Mesenchymal stem cell (in vitro differentiated cells and primary cell): ENCODE measurements at regions not wholly inside any gene's neighbourhood (a gene's known extent, or its start where the extent isn't known, plus 50 kb on each side); places are given as distances from the start of the nearest gene placed in this dataset.

Source experiments
- DNase-seq: peaks from one replicate; pipeline ENCODE4 v3.0.0-alpha.2; 2013
- H2AFZ ChIP-seq: one replicate; pipeline ENCODE4 v1.6.1; 2013; ENCODE audit warnings: low read depth, mild to moderate bottlenecking, control low read depth, inconsistent platforms, low read length, moderate library complexity
- H2AK5ac ChIP-seq: 2 replicates; pipeline ENCODE4 v1.6.1; 2013; ENCODE audit warnings: low read length, moderate library complexity, mild to moderate bottlenecking, inconsistent platforms; ENCODE audit not compliant: severe bottlenecking
- H2BK120ac ChIP-seq: one replicate; pipeline ENCODE4 v1.6.1; 2013; ENCODE audit warnings: low read depth, mild to moderate bottlenecking, inconsistent platforms, low read length, moderate library complexity
- H2BK12ac ChIP-seq, 2 experiments: one replicate each; pipeline ENCODE4 v1.6.1; 2013; ENCODE audit warnings: inconsistent platforms in 2 of 2, low read length in 2 of 2, mild to moderate bottlenecking in 2 of 2, moderate library complexity in 2 of 2, control low read depth in 1 of 2
- H2BK15ac ChIP-seq: one replicate; pipeline ENCODE4 v1.6.1; 2013; ENCODE audit warnings: mild to moderate bottlenecking, low read depth, inconsistent platforms; ENCODE audit not compliant: poor library complexity, severe bottlenecking
- H2BK5ac ChIP-seq: 2 replicates; pipeline ENCODE4 v1.6.1; 2013; ENCODE audit warnings: low read depth, mild to moderate bottlenecking, low read length, control low read depth, inconsistent platforms; ENCODE audit not compliant: poor library complexity, severe bottlenecking
- H3K14ac ChIP-seq, 2 experiments: one replicate each; pipeline ENCODE4 v1.6.1; 2013; ENCODE audit warnings: inconsistent platforms in 2 of 2, low read length in 2 of 2, control low read depth in 1 of 2, mild to moderate bottlenecking in 1 of 2, moderate library complexity in 1 of 2
- H3K18ac ChIP-seq, 2 experiments: one replicate each; pipeline ENCODE4 v1.6.1; 2013; ENCODE audit warnings: inconsistent platforms in 2 of 2, low read length in 2 of 2, control low read depth in 1 of 2, low read depth in 1 of 2, mild to moderate bottlenecking in 1 of 2
- H3K23ac ChIP-seq, 2 experiments: one replicate each; pipeline ENCODE4 v1.6.1; 2013; ENCODE audit warnings: inconsistent platforms in 2 of 2, low read length in 2 of 2, mild to moderate bottlenecking in 2 of 2, moderate library complexity in 2 of 2, control low read depth in 1 of 2
- H3K27ac ChIP-seq: 2 replicates; pipeline ENCODE4 v1.5.1; 2013; ENCODE audit warnings: mild to moderate bottlenecking, moderate library complexity, low read length, control low read depth, inconsistent platforms; ENCODE audit not compliant: poor library complexity, severe bottlenecking
- H3K27me3 ChIP-seq, 2 experiments: 2 replicates each; pipeline versions ENCODE4 v1.6.1 to v1.7.0; 2013; ENCODE audit warnings: low read length in 2 of 2, mild to moderate bottlenecking in 2 of 2, moderate library complexity in 2 of 2, control low read depth in 1 of 2, inconsistent platforms in 1 of 2; ENCODE audit not compliant: control insufficient read depth in 1 of 2, insufficient read depth in 1 of 2
- H3K36me3 ChIP-seq, 2 experiments: 2 replicates each; pipeline versions ENCODE4 v1.6.1 to v1.7.0; 2013; ENCODE audit warnings: low read length in 2 of 2, control low read depth in 1 of 2, inconsistent platforms in 1 of 2, low read depth in 1 of 2, mild to moderate bottlenecking in 1 of 2; ENCODE audit not compliant: insufficient read depth in 2 of 2, control insufficient read depth in 1 of 2
- H3K4ac ChIP-seq, 2 experiments: one replicate each; pipeline ENCODE4 v1.6.1; 2013; ENCODE audit warnings: inconsistent platforms in 2 of 2, low read length in 2 of 2, mild to moderate bottlenecking in 2 of 2, moderate library complexity in 2 of 2, control low read depth in 1 of 2, low read depth in 1 of 2
- H3K4me1 ChIP-seq: 2 replicates; pipeline ENCODE4 v1.6.1; 2013; ENCODE audit warnings: low read depth, low read length, control low read depth; ENCODE audit not compliant: control insufficient read depth, insufficient read depth
- H3K4me2 ChIP-seq: 2 replicates; pipeline ENCODE4 v1.6.1; 2013; ENCODE audit warnings: low read length, mild to moderate bottlenecking, inconsistent platforms; ENCODE audit not compliant: poor library complexity, severe bottlenecking
- H3K4me3 ChIP-seq, 2 experiments: 2 replicates each; pipeline versions ENCODE4 v1.5.1 to v1.7.0; 2013; ENCODE audit warnings: low read length in 2 of 2, mild to moderate bottlenecking in 2 of 2, control low read depth in 1 of 2, low read depth in 1 of 2; ENCODE audit not compliant: insufficient read depth in 1 of 2
- H3K79me1 ChIP-seq: replicated peaks from 2 replicates; pipeline ENCODE4 v1.6.1; 2013; ENCODE audit warnings: mild to moderate bottlenecking, control low read depth, low read length, inconsistent platforms; ENCODE audit not compliant: poor library complexity, severe bottlenecking
- H3K9ac ChIP-seq: 2 replicates; pipeline ENCODE4 v1.7.0; 2013; ENCODE audit warnings: mild to moderate bottlenecking, low read length, moderate library complexity
- H3K9me3 ChIP-seq: 2 replicates; pipeline ENCODE4 v1.7.0; 2013; ENCODE audit warnings: mild to moderate bottlenecking, low read length; ENCODE audit not compliant: control insufficient read depth
- H4K8ac ChIP-seq: one replicate; pipeline ENCODE4 v1.6.1; 2013; ENCODE audit warnings: inconsistent platforms, mild to moderate bottlenecking, low read length, moderate library complexity
- H4K91ac ChIP-seq: one replicate; pipeline ENCODE4 v1.6.1; 2013; ENCODE audit warnings: mild to moderate bottlenecking, low read length, inconsistent platforms
- WGBS: methylation state at CpG from one replicate; pipeline ENCODE4 v1.1.7; 2013; ENCODE audit warnings: mixed read lengths; 5-methylcytosine and 5-hydroxymethylcytosine counted together

- Histone ChIP-seq H3K9me3 (no peaks in the 10 kb centered on the region), H3K4me2 (no peak overlapping the region), H3K79me1 (no peaks in the 10 kb centered on the region), H4K91ac (no peak overlapping the region), H3K14ac (no peak overlapping the region), H2AFZ (no peak overlapping the region), H2BK120ac (no peak overlapping the region), H3K27ac (no peak overlapping the region), H3K27me3 (peaks cover 36 to 58% of the 10 kb centered on the region in 2 experiments), H2AK5ac (no peak overlapping the region), H3K18ac (no peak overlapping the region), H3K23ac (no peak overlapping the region), H4K8ac (no peak overlapping the region), H2BK5ac (no peak overlapping the region), H3K4ac (no peak overlapping the region), H3K4me1 (no peaks in the 10 kb centered on the region), H3K4me3 (no peak overlapping the region), H2BK15ac (no peak overlapping the region), H2BK12ac (no peak overlapping the region), H3K36me3 (no peaks in the 10 kb centered on the region), H3K9ac (no peak overlapping the region)
- peak; percentile 41 for DNase-seq
- 20% methylated on average over 13 of the region's 13 CpGs for WGBS
Observed at GRCh38 chr5:172541099-172541772, 86.9 kb upstream of the SH3PXD2B start.

GRCh38 chr5:172540099-172540870 is 86.0 kb upstream of the SH3PXD2B start:
- H2BK12ac ChIP-seq = no peak overlapping the region
- 70% methylated on average over 3 of the region's 5 CpGs for WGBS
- H2AK5ac ChIP-seq = no peak overlapping the region
- H3K27ac ChIP-seq = no peak overlapping the region
- no peaks in the 10 kb centered on the region for H3K4me1 ChIP-seq
- H3K4me2 ChIP-seq = no peak overlapping the region
- H3K27me3 ChIP-seq = peaks cover 26 to 48% of the 10 kb centered on the region in 2 experiments
- H4K91ac ChIP-seq = no peak overlapping the region
- no peak overlapping the region for H3K23ac ChIP-seq
- no peaks in the 10 kb centered on the region for H3K36me3 ChIP-seq
- no peak overlapping the region for H3K4ac ChIP-seq
- H3K4me3 ChIP-seq = no peak overlapping the region
- H2BK120ac ChIP-seq = no peak overlapping the region
- no peak overlapping the region for H3K14ac ChIP-seq
- no peaks in the 10 kb centered on the region for H3K9me3 ChIP-seq
- no peak for DNase-seq
- H3K9ac ChIP-seq = no peak overlapping the region
- no peak overlapping the region for H2BK5ac ChIP-seq
- H4K8ac ChIP-seq = no peak overlapping the region
- no peak overlapping the region for H3K18ac ChIP-seq
- no peak overlapping the region for H2AFZ ChIP-seq
- H3K79me1 ChIP-seq = no peaks in the 10 kb centered on the region
- H2BK15ac ChIP-seq = no peak overlapping the region

- Histone ChIP-seq H2BK12ac (no peak overlapping the region), H3K9ac (no peak overlapping the region), H3K9me3 (no peaks in the 10 kb centered on the region), H3K27me3 (peaks cover 30 to 39% of the 10 kb centered on the region in 2 experiments), H3K79me1 (no peaks in the 10 kb centered on the region), H3K14ac (no peak overlapping the region), H2AK5ac (no peak overlapping the region), H3K4me2 (no peak overlapping the region), H2AFZ (no peak overlapping the region), H3K23ac (no peak overlapping the region), H2BK120ac (no peak overlapping the region), H4K8ac (no peak overlapping the region), H2BK15ac (no peak overlapping the region), H3K18ac (no peak overlapping the region), H3K4ac (no peak overlapping the region), H2BK5ac (no peak overlapping the region), H3K4me3 (no peak overlapping the region), H3K27ac (no peak overlapping the region), H4K91ac (no peak overlapping the region), H3K36me3 (no peaks in the 10 kb centered on the region), H3K4me1 (no peaks in the 10 kb centered on the region)
- WGBS = 100% methylated on average over 1 of the region's 2 CpGs
- no peak for DNase-seq
Observed at GRCh38 chr5:172535108-172535445, 80.8 kb upstream of the SH3PXD2B start.

- Histone ChIP-seq H3K4me1 (no peaks in the 10 kb centered on the region), H2AK5ac (no peak overlapping the region), H4K8ac (no peak overlapping the region), H2AFZ (no peak overlapping the region), H3K9ac (no peak overlapping the region), H2BK15ac (no peak overlapping the region), H3K23ac (no peak overlapping the region), H3K27ac (no peak overlapping the region), H2BK12ac (no peak overlapping the region), H3K36me3 (no peaks in the 10 kb centered on the region), H3K18ac (no peak overlapping the region), H3K4me3 (no peak overlapping the region), H3K14ac (no peak overlapping the region), H3K27me3 (peaks cover 36 to 44% of the 10 kb centered on the region in 2 experiments), H3K79me1 (no peaks in the 10 kb centered on the region), H2BK5ac (no peak overlapping the region), H3K9me3 (no peaks in the 10 kb centered on the region), H3K4ac (no peak overlapping the region), H4K91ac (no peak overlapping the region), H3K4me2 (no peak overlapping the region), H2BK120ac (no peak overlapping the region)
- 96% methylated on average over 8 of the region's 9 CpGs for WGBS
- peak; percentile 24 for DNase-seq
Observed at GRCh38 chr5:172534229-172535107, 80.1 kb upstream of the SH3PXD2B start.
